ENCODE measurements at regions not wholly inside any gene's neighbourhood (a gene's known extent, or its start where the extent isn't known, plus 50 kb on each side); places are given as distances from the start of the nearest gene placed in this dataset.

GRCh38 chr2:167825664-167826063 is 421.7 kb downstream of the STK39 start:
- WGBS, 2 donors (ENCODE audit: low coverage in 1 of 2): 83 to 100% methylated on average over 1 of the region's 1 CpG
- intact Hi-C loops (cut with DNase I; ENCODE audit: low total_unique reads): no loop called here
- Histone ChIP-seq H3K4me3 (no peak overlapping the region), H3K27me3 (no peaks in the 10 kb centered on the region), H3K36me3 (no peaks in the 10 kb centered on the region), H3K27ac (no peak overlapping the region), H3K4me1 (no peaks in the 10 kb centered on the region), H3K9me3 (no peaks in the 10 kb centered on the region)
- DNase-seq: no peak
- TF ChIP-seq CTCF (IDR thresholded peaks at IDR 0.05): no peak
- no peak for TF ChIP-seq EP300 (IDR thresholded peaks at IDR 0.05; ENCODE audit: low read depth)
- TF ChIP-seq POLR2AphosphoS5 (IDR thresholded peaks at IDR 0.05): no peak
- TF ChIP-seq POLR2A (IDR thresholded peaks at IDR 0.05): no peak
- in situ Hi-C loops (cut with MboI; ENCODE audit: low pct_ligation_motif_present in 1 of 4, low pct_unique_long_range_greater_than_20kb in 1 of 4, low sequenced_read_pairs in 3 of 4): no loop called here

DNA sequence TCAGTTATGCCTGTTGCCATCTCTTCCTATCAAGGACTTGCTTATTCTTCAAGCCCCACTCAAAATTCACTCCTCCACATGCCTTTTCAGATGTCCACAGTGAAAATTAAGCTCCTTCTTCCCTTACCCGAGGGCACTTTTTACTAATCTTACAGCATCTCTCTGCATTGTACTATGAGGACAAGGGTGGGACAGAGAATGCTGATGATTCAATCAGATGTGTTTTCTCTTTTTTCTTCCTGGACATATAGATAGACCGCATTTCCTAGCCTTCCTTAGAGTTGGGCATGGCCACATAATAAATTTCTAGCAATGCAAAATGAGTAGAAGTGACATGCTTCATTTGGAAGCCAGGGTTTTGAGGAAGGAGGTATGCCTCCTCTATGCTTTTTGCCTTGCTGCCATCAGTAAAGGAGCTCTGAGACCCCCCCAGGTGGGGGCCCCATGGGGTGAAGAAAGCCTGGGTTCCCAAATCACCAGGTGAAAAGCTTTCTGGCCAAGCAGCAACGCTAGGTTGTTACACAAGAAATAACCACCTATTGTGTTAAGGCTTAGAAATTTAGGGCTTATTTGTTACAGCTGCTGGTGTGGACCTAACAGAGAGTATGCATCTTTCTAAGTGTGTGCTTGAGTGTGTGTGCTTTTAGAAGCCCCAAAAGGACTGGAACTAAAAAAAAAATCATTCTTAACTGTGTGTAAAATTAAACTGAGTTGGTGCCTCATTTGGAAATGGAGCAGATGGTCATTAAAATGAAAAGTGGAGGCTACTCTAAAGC is 424.5 kb downstream of the STK39 start:
- Histone ChIP-seq H3K27ac (no peak overlapping the region), H3K4me3 (no peak overlapping the region), H3K36me3 (no peaks in the 10 kb centered on the region), H3K9me3 (no peaks in the 10 kb centered on the region), H3K27me3 (no peaks in the 10 kb centered on the region), H3K4me1 (no peaks in the 10 kb centered on the region)
- no peak for TF ChIP-seq POLR2AphosphoS5 (IDR thresholded peaks at IDR 0.05)
- TF ChIP-seq POLR2A (IDR thresholded peaks at IDR 0.05): no peak
- no peak for TF ChIP-seq EP300 (IDR thresholded peaks at IDR 0.05; ENCODE audit: low read depth)
- no peak for TF ChIP-seq CTCF (IDR thresholded peaks at IDR 0.05)
- in situ Hi-C loops (cut with MboI; ENCODE audit: low pct_ligation_motif_present in 1 of 4, low pct_unique_long_range_greater_than_20kb in 1 of 4, low sequenced_read_pairs in 3 of 4) (no loop called here), intact Hi-C loops (cut with DNase I; ENCODE audit: low total_unique reads) (no loop called here)
- WGBS, 2 donors (ENCODE audit: low coverage in 1 of 2): 92 to 100% methylated on average over 3 of the region's 3 CpGs
- DNase-seq: no peak

DNA sequence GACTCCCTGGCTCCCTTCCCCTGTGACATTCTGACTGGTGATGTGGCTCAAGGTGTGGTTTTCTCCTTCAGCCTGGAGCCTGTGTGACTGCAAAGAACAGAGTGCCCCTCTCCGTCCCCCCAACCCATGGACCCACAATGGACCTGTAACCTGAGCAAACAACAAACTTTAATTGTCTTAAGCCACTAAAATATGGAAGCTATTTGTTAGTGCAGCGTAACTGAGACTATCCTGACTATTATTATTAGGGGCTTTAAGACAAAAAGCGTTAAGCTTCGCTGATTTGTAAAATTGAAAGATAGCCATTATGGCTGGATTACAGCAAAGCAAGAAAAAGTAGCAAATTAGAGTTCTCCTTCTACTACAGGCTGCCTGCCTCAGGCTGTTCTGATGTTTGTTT is 426.9 kb downstream of the STK39 start:
- 78% methylated on average over 4 of the region's 4 CpGs; no CpG with 5 or more reads in 1 of the 2 donors for WGBS, 2 donors (ENCODE audit: low coverage in 1 of 2)
- Histone ChIP-seq H3K4me3 (no peak overlapping the region), H3K4me1 (no peaks in the 10 kb centered on the region), H3K27me3 (no peaks in the 10 kb centered on the region), H3K36me3 (no peaks in the 10 kb centered on the region), H3K9me3 (no peaks in the 10 kb centered on the region), H3K27ac (no peak overlapping the region)
- no peak for TF ChIP-seq EP300 (IDR thresholded peaks at IDR 0.05; ENCODE audit: low read depth)
- no peak for TF ChIP-seq CTCF (IDR thresholded peaks at IDR 0.05)
- no peak for TF ChIP-seq POLR2A (IDR thresholded peaks at IDR 0.05)
- no peak for TF ChIP-seq POLR2AphosphoS5 (IDR thresholded peaks at IDR 0.05)
- no peak for DNase-seq
- intact Hi-C loops (cut with DNase I; ENCODE audit: low total_unique reads) (no loop called here), in situ Hi-C loops (cut with MboI; ENCODE audit: low pct_ligation_motif_present in 1 of 4, low pct_unique_long_range_greater_than_20kb in 1 of 4, low sequenced_read_pairs in 3 of 4) (no loop called here)

DNA sequence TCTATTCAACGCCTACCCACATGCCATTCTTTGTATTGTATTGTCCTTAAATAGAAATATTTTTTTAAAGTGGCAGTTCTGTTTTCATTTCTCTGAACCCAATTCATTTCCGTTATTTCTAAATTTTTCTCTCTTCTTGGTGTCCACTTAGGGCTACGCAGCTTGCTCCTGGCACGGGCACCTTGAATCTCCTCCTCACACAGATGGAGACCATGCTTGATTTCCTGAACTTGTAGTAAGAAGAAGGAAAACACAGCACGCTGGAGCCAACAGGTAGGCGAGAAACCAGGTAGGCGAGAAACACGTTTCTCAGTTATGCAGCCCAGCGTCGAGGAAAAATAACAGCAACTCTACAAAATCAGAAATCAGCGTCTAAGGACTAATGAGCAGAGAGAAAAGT is 428.9 kb downstream of the STK39 start:
- no peaks in the 10 kb centered on the region for H3K4me1 ChIP-seq
- H3K4me3 ChIP-seq: no peak overlapping the region
- no peaks in the 10 kb centered on the region for H3K9me3 ChIP-seq
- no peaks in the 10 kb centered on the region for H3K36me3 ChIP-seq
- no peak overlapping the region for H3K27ac ChIP-seq
- TF ChIP-seq CTCF (IDR thresholded peaks at IDR 0.05) (no peak), EP300 (IDR thresholded peaks at IDR 0.05; ENCODE audit: low read depth) (no peak), POLR2AphosphoS5 (IDR thresholded peaks at IDR 0.05) (no peak), POLR2A (IDR thresholded peaks at IDR 0.05) (no peak)
- in situ Hi-C loops (cut with MboI; ENCODE audit: low pct_ligation_motif_present in 1 of 4, low pct_unique_long_range_greater_than_20kb in 1 of 4, low sequenced_read_pairs in 3 of 4) (no loop called here), intact Hi-C loops (cut with DNase I; ENCODE audit: low total_unique reads) (no loop called here)
- H3K27me3 ChIP-seq: no peaks in the 10 kb centered on the region
- whole genome bisulfite sequencing, 2 donors (ENCODE audit: low coverage in 1 of 2): 77 to 92% methylated on average over 8 to 11 of the region's 11 CpGs
- DNase-seq: no peak

Measured in transverse colon (tissue), 4 donors.